Choroid plexus epithelial cell (primary cell): ENCODE measurements at regions not wholly inside any gene's neighbourhood (a gene's known extent, or its start where the extent isn't known, plus 50 kb on each side); places are given as distances from the start of the nearest gene placed in this dataset.

Experiments
- DNase-seq: peaks from one replicate; pipeline ENCODE4 v3.0.0-alpha.2; 2010; ENCODE audit warnings: low read depth
- H3K4me3 ChIP-seq: 2 replicates; pipeline ENCODE4 v1.5.1; 2011; ENCODE audit warnings: low read depth, mild to moderate bottlenecking, control low read depth, low read length, moderate library complexity
- CTCF ChIP-seq: conservative IDR thresholded peaks from 2 replicates; pipeline ENCODE4 v1.5.1; 2011; ENCODE audit warnings: low read depth, mild to moderate bottlenecking, control low read depth, inconsistent platforms, low read length, moderate library complexity

GRCh38 chr18:56252456-56252855 is 385.9 kb downstream of the TXNL1 start:
- no peak overlapping the region for H3K4me3 ChIP-seq
- TF ChIP-seq CTCF: no peak
- DNase-seq: no peak

DNA sequence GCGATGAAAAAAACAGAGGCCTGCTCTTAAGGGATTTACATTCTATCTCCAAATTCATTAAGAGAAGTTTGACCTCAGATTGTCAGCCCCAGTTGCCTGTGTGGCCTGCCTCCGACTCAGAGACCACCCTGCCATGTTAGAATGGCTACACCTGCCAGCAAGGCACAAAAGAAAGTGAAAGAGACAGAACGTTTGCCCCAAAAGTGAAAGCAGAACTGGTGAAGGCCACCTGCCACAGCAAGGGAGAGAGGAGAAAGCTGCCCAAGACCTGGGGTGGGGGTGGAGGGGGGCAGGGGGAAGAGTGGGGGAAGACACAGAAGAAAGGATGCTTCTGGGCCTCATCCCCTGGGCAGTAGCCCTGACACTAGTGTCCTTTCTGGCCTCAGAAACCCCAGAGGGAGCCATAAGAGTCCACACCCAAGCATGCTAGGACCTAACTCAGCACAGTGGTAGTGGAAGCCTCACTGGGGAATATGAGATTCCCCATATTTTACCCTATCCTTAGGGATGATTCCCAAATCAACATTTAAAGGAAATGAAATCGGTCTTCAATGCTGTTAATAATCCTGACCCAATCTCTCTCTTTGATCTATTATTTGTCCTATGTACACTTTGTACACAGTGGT is 389.7 kb downstream of the TXNL1 start:
- H3K4me3 ChIP-seq: no peak overlapping the region
- no peak for DNase-seq

GRCh38 chr18:56246916-56247315 is 391.5 kb downstream of the TXNL1 start:
- H3K4me3 ChIP-seq: no peak overlapping the region
- no peak for TF ChIP-seq CTCF
- no peak for DNase-seq

More for the DNA sequence above, 389.7 kb downstream of the TXNL1 start:
- TF ChIP-seq CTCF: no peak

DNA sequence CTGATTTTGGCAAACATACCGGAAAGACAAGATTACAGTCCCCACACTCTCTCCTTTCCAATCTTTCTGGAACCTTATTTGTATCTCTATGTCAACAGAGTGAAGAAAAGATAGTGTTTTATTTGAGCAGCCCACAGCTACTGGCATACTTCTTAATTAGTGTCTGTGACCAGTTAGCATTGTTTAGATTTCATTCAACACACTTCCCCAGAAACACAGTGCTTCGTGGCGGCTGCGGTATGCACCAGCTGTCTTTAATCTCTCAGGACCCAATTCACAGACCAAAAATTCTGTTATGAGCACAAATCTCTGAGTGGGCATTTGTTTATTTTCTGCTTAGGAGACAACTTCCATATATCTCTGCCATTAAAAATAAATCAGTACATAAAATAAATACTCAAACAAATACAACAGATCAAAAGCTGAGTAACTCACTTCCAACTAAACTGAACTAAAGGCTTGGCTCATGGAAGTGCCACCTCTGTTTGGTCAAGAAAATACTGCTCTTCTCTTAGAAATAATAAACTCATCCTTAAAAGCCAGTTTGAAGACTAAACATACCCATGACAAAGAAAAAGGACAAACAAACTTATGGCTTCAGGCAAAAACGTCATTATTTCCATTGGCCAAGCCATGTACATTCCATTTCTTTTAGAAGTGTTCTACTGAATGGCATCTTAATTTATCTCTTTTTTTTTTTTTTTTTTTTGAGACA is 392.4 kb downstream of the TXNL1 start:
- DNase-seq: no peak
- no peak overlapping the region for H3K4me3 ChIP-seq
- no peak for TF ChIP-seq CTCF

GRCh38 chr18:56240405-56240804 is 398.0 kb downstream of the TXNL1 start:
- TF ChIP-seq CTCF: no peak
- no peak overlapping the region for H3K4me3 ChIP-seq
- peak; percentile 28 for DNase-seq

- H3K4me3 ChIP-seq: no peak overlapping the region
- DNase-seq: no peak
- peak; percentile 30 for TF ChIP-seq CTCF
These were observed 399.8 kb downstream of the TXNL1 start for GRCh38 chr18:56238576-56238975.
